ENCODE measurements at regions not wholly inside any gene's neighbourhood (a gene's known extent, or its start where the extent isn't known, plus 50 kb on each side); places are given as distances from the start of the nearest gene placed in this dataset.
"Not testable (repeated sequence)": the region's sequence is repeated elsewhere in the genome, so short reads cannot be mapped to it uniquely, and the experiment has no call there.

DNA sequence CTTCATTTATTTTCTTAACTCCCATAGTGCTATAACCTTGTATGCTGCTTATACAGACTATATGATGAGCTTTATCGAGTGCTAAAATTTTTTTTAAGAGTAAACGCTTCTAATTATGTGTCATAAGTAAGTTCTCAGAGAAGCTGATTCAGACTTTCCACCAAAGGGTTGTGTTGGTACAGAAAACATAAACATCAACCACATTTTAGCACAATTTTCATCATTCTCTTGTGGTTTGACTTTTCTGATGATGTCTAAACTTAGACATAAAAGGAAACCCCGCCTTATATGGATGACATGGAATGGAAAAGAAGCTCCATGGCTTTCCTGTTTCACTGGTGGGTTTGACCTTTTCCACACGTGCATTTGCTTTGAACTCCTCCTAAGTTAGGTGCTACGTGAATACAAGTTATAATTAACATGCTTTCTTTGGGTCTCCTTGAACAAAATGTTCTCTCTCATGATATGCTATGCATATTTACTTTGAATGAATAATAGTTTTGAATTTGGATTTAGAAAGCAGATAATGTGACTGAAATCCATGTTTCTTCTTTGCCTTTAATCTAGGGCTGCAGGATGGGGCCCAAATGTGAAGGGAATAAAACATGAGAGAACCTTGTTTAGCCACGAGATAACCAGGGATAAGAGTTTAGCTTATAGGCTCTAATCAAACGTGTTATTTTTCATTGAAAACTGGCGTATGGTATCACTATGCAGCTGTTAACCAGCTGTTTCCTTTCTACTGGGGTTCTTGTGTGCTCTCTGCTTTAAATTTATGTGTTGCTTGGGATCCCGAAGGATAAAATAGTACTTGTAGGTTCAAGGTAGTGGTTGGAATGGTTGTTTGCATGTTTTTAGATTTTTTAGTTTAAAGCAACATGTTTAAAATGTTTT is 127.1 kb upstream of the AHI1 start:
- H3K4me3 ChIP-seq, result no peak overlapping the region
- 58 to 61% methylated on average over 9 of the region's 9 CpGs for WGBS, 2 donors
- peaks cover 0 to 6% (median 0%) of the 10 kb centered on the region in 5 donors for H3K4me1 ChIP-seq (ENCODE audit: control insufficient read depth in 5 of 5, insufficient read depth in 5 of 5, low read length in 5 of 5)
- H3K27ac ChIP-seq (ENCODE audit: low read depth in 1 of 2, low read length in 1 of 2), result no peak overlapping the region
- H3K9ac ChIP-seq (ENCODE audit: insufficient read depth in 1 of 2, low read length in 2 of 2), result no peak overlapping the region
- no peaks in the 10 kb centered on the region for H3K27me3 ChIP-seq (ENCODE audit: control insufficient read depth in 3 of 3, insufficient read depth in 3 of 3, low read length in 2 of 3)
- ATAC-seq (ENCODE audit: insufficient read depth, low FRiP score), result no peak
- no peak for TF ChIP-seq CTCF (IDR thresholded peaks at IDR 0.05; ENCODE audit: control extremely low read depth, extremely low read depth)
- no peaks in the 10 kb centered on the region for H3K36me3 ChIP-seq (ENCODE audit: control insufficient read depth in 4 of 4, insufficient read depth in 4 of 4, low read length in 4 of 4)
- peak in 2 of 3 donors; percentile 45 for DNase-seq
- peaks cover 0 to 5% (median 0%) of the 10 kb centered on the region in 4 donors for H3K9me3 ChIP-seq (ENCODE audit: control insufficient read depth in 4 of 4, insufficient read depth in 3 of 4, low read length in 3 of 4)

- not testable (repeated sequence) for H3K4me1 ChIP-seq (ENCODE audit: control insufficient read depth in 5 of 5, insufficient read depth in 5 of 5, low read length in 5 of 5); H3K36me3 ChIP-seq (ENCODE audit: control insufficient read depth in 4 of 4, insufficient read depth in 4 of 4, low read length in 4 of 4); H3K27ac ChIP-seq (ENCODE audit: low read depth in 1 of 2, low read length in 1 of 2); H3K4me3 ChIP-seq; DNase-seq; H3K27me3 ChIP-seq (ENCODE audit: control insufficient read depth in 3 of 3, insufficient read depth in 3 of 3, low read length in 2 of 3); H3K9me3 ChIP-seq (ENCODE audit: control insufficient read depth in 4 of 4, insufficient read depth in 3 of 4, low read length in 3 of 4); H3K9ac ChIP-seq (ENCODE audit: insufficient read depth in 1 of 2, low read length in 2 of 2); ATAC-seq (ENCODE audit: insufficient read depth, low FRiP score)
- 82 to 89% methylated on average over 7 of the region's 7 CpGs for WGBS, 2 donors
Measured at GRCh38 chr6:135626001-135626400, 128.5 kb upstream of the AHI1 start.

GRCh38 chr6:135627092-135627715 is 129.7 kb upstream of the AHI1 start:
- Histone ChIP-seq H3K27me3 (ENCODE audit: control insufficient read depth in 3 of 3, insufficient read depth in 3 of 3, low read length in 2 of 3) (no peaks in the 10 kb centered on the region), H3K9ac (ENCODE audit: insufficient read depth in 1 of 2, low read length in 2 of 2) (no peak overlapping the region), H3K4me3 (no peak overlapping the region), H3K36me3 (ENCODE audit: control insufficient read depth in 4 of 4, insufficient read depth in 4 of 4, low read length in 4 of 4) (no peaks in the 10 kb centered on the region), H3K4me1 (ENCODE audit: control insufficient read depth in 5 of 5, insufficient read depth in 5 of 5, low read length in 5 of 5) (peaks cover 0 to 21% (median 4%) of the 10 kb centered on the region in 5 donors), H3K27ac (ENCODE audit: low read depth in 1 of 2, low read length in 1 of 2) (no peak overlapping the region), H3K9me3 (ENCODE audit: control insufficient read depth in 4 of 4, insufficient read depth in 3 of 4, low read length in 3 of 4) (peaks cover 0 to 5% (median 0%) of the 10 kb centered on the region in 4 donors)
- ATAC-seq (ENCODE audit: insufficient read depth, low FRiP score), result no peak
- no peak for DNase-seq
- no peak for TF ChIP-seq CTCF (IDR thresholded peaks at IDR 0.05; ENCODE audit: control extremely low read depth, extremely low read depth)

DNA sequence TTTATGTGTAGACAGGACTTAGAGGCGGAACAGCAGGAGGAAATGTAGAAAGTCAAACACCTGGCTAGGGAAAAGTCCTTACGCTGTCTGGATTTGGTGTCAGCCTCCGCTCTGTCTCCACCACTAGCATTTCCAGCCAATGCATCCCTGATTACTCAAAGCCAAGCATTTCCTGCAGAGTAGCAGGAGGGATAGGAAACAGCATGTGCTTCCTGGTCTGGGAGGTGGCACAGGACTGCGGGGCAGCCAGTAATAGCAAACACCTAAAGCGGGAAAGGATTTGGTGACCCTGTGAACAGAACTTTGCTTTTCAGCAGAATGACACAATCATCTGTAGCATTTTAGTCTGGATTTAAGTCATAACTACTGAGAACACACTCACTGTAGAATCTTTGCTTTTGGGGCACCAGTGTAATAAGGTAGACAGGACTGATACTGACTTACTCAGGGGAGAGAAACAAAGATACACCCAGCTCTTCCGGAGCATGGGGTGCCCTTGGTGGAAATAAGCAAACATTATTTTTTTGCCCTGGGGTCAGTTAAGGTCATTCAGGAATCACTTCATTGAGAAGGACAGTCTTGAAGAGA is 133.3 kb upstream of the AHI1 start:
- Histone ChIP-seq H3K36me3 (ENCODE audit: control insufficient read depth in 4 of 4, insufficient read depth in 4 of 4, low read length in 4 of 4) (no peaks in the 10 kb centered on the region), H3K9me3 (ENCODE audit: control insufficient read depth in 4 of 4, insufficient read depth in 3 of 4, low read length in 3 of 4) (peaks cover 0 to 5% (median 0%) of the 10 kb centered on the region in 4 donors), H3K9ac (ENCODE audit: insufficient read depth in 1 of 2, low read length in 2 of 2) (no peak overlapping the region), H3K4me1 (ENCODE audit: control insufficient read depth in 5 of 5, insufficient read depth in 5 of 5, low read length in 5 of 5) (peaks cover 0 to 16% (median 4%) of the 10 kb centered on the region in 5 donors), H3K27ac (ENCODE audit: low read depth in 1 of 2, low read length in 1 of 2) (no peak overlapping the region), H3K27me3 (ENCODE audit: control insufficient read depth in 3 of 3, insufficient read depth in 3 of 3, low read length in 2 of 3) (no peaks in the 10 kb centered on the region), H3K4me3 (no peak overlapping the region)
- WGBS, 2 donors, result 62% methylated on average over 6 of the region's 6 CpGs
- DNase-seq, result peak in 2 of 3 donors; percentile 32 to 37
- ATAC-seq (ENCODE audit: insufficient read depth, low FRiP score), result no peak
- TF ChIP-seq CTCF (IDR thresholded peaks at IDR 0.05; ENCODE audit: control extremely low read depth, extremely low read depth), result no peak
